HG02642 (cell line): ENCODE measurements at regions not wholly inside any gene's neighbourhood (a gene's known extent, or its start where the extent isn't known, plus 50 kb on each side); places are given as distances from the start of the nearest gene placed in this dataset.

Source experiments
- ATAC-seq: cut with Tn5 transposase; IDR thresholded peaks from one replicate; pipeline ENCODE4 v1.9.1; 2021; ENCODE audit warnings: mild to moderate bottlenecking; ENCODE audit not compliant: unreplicated experiment, poor library complexity

- no peak for ATAC-seq
Measured at GRCh38 chr14:38851111-38851510, 251.9 kb downstream of the SEC23A start.

DNA sequence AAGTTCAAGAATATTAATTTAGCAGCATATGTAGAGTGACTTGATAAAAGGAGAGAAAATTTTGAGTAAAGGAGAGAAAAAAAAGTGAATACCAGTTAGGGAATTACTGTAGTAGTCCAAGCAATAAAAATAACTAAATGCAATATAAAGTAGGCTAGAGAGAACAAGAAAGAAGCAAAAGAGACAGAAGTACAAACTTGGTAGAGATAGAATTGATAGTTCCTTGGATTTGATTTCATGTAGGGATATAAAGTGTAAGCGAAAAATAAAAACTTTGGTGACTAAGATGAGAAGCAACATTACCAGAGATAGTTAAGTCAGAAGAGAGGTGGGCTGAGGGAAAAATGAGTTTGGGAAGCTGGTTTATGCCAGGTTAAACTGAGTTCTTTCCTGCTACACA, 252.4 kb downstream of the SEC23A start:
- no peak for ATAC-seq

DNA sequence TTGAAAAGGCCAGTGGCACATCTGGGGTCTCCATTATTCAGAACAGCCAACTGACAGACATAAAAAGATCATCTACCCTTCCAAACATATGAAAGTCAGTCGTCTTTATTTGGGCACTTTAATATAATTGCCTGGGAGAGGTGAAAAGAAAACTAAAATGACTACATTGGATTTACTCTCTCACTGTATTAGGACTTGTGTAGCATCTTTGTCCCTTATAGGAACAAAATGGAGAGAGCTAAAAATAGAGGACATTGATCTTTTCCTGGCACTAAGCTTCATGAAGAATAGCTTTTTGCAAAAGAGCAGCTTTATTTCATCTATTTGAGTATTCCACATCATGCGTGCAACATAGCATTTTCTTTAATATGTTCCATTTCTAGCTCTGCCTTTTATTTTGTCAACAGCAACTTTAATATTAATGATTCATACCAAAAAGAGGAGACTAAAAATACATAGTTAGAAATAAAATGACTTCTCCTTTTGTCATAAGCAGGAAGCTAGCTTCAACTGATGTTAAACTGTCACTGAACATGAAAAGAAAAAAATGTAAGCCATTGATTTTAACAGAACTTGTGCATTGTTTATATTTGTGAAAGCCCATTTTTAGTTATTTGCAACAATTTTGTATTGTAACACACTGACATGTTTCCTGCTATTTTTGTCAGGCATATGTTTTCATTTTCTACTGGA, 254.6 kb downstream of the SEC23A start:
- ATAC-seq: no peak

DNA sequence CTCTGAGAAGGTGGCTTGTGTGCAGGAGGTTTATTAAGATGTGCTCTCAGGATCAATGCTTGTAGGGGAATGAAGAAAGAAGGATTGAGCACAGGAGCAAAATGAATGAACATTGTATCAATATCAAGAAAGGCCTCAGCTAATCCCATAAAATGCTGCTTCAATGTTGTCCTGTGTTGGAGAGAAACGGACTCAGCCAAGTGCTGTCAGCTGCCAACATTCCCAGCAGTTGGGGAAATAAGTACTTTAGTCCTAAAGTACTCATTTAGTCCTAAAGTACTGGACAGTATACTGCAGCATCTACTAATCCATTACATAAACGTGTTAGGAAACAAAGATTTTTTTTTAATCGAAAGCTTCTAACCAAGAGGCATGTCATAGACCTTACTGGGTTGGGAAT, 255.9 kb downstream of the SEC23A start:
- no peak for ATAC-seq

- ATAC-seq: no peak
Measured at GRCh38 chr14:38839694-38840365, 263.2 kb downstream of the SEC23A start.

GRCh38 chr14:38838979-38839323, 264.1 kb downstream of the SEC23A start:
- no peak for ATAC-seq

GRCh38 chr14:38838049-38838978, 264.7 kb downstream of the SEC23A start:
- no peak for ATAC-seq

DNA sequence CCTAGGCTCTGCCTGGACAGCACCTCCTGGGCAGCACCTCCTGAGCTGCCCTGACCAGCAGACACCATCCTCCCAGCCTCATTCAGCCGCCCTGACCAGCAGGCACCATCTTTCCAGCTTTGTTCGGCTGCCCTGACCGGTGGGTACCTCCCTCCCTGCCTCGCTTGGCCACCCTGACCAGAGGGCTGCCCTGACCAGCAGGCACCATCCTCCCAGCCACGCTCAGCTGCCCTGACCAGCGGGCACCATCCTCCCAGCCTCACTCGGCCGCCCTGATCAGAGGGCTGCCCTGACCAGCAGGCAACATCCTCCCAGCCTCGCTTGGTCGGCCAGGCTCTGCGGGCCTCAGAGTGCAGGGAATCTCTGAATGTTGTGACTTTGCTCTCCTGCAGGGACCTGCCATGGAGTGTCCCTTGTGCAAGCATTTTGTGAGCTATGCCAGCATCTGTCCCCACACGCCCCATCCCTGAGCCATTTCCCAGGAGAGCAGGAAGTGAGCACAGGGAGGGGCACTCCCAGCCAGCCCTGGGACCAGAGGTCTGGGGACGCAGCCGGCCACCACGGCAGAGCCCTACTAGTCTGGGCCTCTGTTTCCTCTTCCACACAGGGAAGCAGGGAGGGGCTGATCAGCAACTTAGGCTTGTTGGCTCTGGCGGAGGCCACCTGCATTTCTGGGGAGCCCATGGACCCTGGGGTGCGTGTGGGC, 265.5 kb downstream of the SEC23A start:
- ATAC-seq: no peak

DNA sequence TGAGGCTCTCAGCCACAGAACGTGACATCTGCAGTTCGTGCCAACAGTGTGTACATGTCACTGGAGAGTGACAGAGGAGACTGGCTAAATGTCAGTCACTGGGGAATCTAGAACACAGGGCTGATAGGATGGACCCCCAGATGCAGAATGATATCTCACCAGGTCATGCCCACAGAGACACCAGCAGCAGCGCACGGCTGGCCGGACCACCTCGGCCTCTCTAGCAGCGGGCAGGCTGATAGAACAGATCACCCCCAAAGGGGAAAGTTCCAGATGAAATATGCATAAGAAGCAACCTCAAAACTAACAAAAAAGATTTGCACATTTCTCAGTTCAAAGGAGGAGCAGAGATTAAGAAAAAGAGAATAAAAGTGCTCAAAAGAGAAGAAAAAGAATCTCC, 266.5 kb downstream of the SEC23A start:
- no peak for ATAC-seq

- ATAC-seq: no peak
Measured at GRCh38 chr14:38835874-38836273, 267.2 kb downstream of the SEC23A start.

GRCh38 chr14:38828183-38828827, 274.7 kb downstream of the SEC23A start:
- no peak for ATAC-seq

- no peak for ATAC-seq
Measured at GRCh38 chr14:38824706-38825105, 278.3 kb downstream of the SEC23A start.

- ATAC-seq: no peak
Measured at GRCh38 chr14:38818555-38818954, 284.5 kb downstream of the SEC23A start.

- no peak for ATAC-seq
Measured at GRCh38 chr14:38808734-38809455, 294.1 kb downstream of the SEC23A start.

DNA sequence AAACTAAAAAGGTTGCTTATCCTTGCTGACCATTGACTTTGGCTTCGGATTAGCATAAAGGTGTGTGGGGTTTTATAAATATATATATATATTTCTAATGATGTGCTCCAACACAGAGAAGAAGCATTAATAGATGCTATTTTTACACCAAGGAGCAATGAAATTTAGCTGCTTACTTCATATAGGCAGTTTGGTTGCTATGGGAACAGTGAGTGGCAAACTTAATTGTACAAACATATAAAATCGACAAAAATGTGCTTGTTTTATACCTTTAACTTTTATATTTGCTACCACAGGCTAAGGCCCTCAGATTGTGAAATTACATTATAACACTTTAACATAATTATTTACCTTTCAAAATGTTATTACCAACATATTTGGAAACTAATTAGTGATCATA, 303.4 kb downstream of the SEC23A start:
- ATAC-seq: no peak

GRCh38 chr14:38794677-38795076, 308.4 kb downstream of the SEC23A start:
- no peak for ATAC-seq

DNA sequence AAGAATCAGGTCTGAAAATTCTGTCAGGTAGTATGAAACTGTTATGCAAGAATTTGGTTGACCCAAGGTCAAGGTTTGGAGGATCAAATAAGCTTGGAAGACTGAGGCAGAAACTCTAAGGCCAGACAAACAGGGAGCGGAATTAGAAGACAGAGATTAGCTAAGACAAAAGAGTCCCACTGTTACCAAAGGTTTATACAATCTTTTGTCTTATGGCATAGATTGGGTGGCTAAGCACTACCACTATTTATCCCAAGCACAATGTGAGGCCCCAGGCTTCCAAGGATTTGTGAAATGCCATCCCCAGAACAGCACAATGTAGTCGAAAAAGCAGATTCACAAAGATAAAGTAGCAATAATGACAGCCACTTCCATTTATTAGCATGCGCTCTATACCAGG, 311.2 kb downstream of the SEC23A start:
- ATAC-seq: no peak

DNA sequence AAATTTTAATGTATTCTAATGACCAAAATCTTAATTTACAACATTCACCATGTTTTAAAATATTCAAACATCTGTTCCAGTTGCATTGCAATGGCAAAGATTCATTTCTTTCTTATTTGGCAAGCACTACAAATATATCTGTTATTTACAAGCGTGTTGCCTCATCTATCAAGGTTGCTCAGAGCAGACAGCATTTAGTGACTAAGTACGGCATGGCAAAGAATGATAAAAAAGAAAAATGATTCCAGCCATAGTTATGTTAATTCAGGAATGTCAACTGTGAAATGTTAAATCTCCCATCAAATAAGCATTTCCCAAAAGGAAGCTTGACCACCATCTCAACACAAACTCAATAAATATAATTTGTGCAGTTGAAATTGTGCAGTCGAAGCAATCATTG, 312.1 kb downstream of the SEC23A start:
- ATAC-seq: no peak

- no peak for ATAC-seq
Measured at GRCh38 chr14:38789805-38790204, 313.2 kb downstream of the SEC23A start.
